HFF-Myc (cell line): ENCODE measurements at regions not wholly inside any gene's neighbourhood (a gene's known extent, or its start where the extent isn't known, plus 50 kb on each side); places are given as distances from the start of the nearest gene placed in this dataset.

Experiments
- DNase-seq: peaks from one replicate; pipeline ENCODE4 v3.0.0-alpha.2; 2011; ENCODE audit warnings: low read depth; ENCODE audit errors: extremely low read depth
- H3K4me3 ChIP-seq: replicated peaks from 2 replicates; pipeline ENCODE4 v1.5.1; 2011; ENCODE audit warnings: low read depth, mild to moderate bottlenecking, control low read depth, low read length
- TF ChIP-seq, protein P1 (sequence below): IDR thresholded peaks from 2 replicates; pipeline ENCODE4 v1.5.1; 2012; ENCODE audit warnings: mild to moderate bottlenecking, low read depth, low read length, control low read depth; ENCODE audit errors: missing control alignments

- H3K4me3 ChIP-seq: no peak overlapping the region
- DNase-seq: no peak
- TF ChIP-seq, protein P1, sequence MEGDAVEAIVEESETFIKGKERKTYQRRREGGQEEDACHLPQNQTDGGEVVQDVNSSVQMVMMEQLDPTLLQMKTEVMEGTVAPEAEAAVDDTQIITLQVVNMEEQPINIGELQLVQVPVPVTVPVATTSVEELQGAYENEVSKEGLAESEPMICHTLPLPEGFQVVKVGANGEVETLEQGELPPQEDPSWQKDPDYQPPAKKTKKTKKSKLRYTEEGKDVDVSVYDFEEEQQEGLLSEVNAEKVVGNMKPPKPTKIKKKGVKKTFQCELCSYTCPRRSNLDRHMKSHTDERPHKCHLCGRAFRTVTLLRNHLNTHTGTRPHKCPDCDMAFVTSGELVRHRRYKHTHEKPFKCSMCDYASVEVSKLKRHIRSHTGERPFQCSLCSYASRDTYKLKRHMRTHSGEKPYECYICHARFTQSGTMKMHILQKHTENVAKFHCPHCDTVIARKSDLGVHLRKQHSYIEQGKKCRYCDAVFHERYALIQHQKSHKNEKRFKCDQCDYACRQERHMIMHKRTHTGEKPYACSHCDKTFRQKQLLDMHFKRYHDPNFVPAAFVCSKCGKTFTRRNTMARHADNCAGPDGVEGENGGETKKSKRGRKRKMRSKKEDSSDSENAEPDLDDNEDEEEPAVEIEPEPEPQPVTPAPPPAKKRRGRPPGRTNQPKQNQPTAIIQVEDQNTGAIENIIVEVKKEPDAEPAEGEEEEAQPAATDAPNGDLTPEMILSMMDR: no peak
Observed at GRCh38 chr6:4687989-4688947, 87.9 kb upstream of the CDYL start.

DNA sequence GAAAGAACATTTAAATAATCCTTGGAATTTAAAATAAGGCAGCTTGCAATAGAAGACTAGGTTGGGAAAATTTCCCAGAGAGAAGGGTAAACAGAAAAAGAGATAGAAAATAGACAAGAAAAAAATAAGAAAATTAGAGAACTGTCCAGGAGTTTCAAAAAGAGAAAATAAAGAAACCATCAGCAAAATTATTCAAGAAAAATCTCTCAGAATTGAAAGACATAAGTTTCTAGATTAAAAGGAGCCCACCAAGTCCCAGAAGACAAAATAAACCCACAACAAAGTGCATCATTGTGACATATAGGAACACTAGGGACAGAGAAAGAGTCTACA lies 88.6 kb upstream of the CDYL start:
- no peak overlapping the region for H3K4me3 ChIP-seq
- DNase-seq: no peak
- TF ChIP-seq, protein P1: no peak

GRCh38 chr6:4682431-4683097 lies 93.6 kb upstream of the CDYL start:
- no peak overlapping the region for H3K4me3 ChIP-seq
- TF ChIP-seq, protein P1: no peak
- no peak for DNase-seq

- no peak overlapping the region for H3K4me3 ChIP-seq
- TF ChIP-seq, protein P1: no peak
- DNase-seq: no peak
Observed at GRCh38 chr6:4678506-4679300, 97.5 kb upstream of the CDYL start.

GRCh38 chr6:4677751-4678065 lies 98.5 kb upstream of the CDYL start:
- no peak for DNase-seq
- H3K4me3 ChIP-seq: no peak overlapping the region
- TF ChIP-seq, protein P1: no peak

GRCh38 chr6:4677011-4677750 lies 99.0 kb upstream of the CDYL start:
- DNase-seq: no peak
- no peak overlapping the region for H3K4me3 ChIP-seq
- TF ChIP-seq, protein P1: no peak
